AG04450 (cell line): ENCODE measurements at regions not wholly inside any gene's neighbourhood (a gene's known extent, or its start where the extent isn't known, plus 50 kb on each side); places are given as distances from the start of the nearest gene placed in this dataset.

Source experiments
- CTCF ChIA-PET: fragments of 300-600, 350-600 bp; formaldehyde crosslinking; extraction: SDS; loops from one replicate; lab custom pipeline; 2022; ENCODE audit warnings: antibody characterized with exemption, inconsistent platforms; lab: Charles Lee
- POLR2A ChIA-PET: fragments of 350-600 bp; formaldehyde crosslinking; extraction: SDS; loops from one replicate; lab custom pipeline; 2021; ENCODE audit warnings: antibody characterized with exemption, inconsistent platforms; lab: Yijun Ruan, JAX
- DNase-seq: peaks from one replicate; pipeline ENCODE4 v3.0.0-alpha.2; 2011; ENCODE audit warnings: low read depth, low spot score
- H3K27ac ChIP-seq: one replicate; pipeline ENCODE4 v1.5.1; 2012; ENCODE audit warnings: low read depth, low read length, control low read depth
- H3K27me3 ChIP-seq: one replicate; pipeline ENCODE4 v1.6.0; 2012; ENCODE audit warnings: low read length; ENCODE audit not compliant: control insufficient read depth, insufficient read depth
- H3K4me3 ChIP-seq: 2 replicates; pipeline ENCODE4 v1.5.1; 2011; ENCODE audit warnings: mild to moderate bottlenecking, low read depth, low read length, control low read depth
- H3K9me3 ChIP-seq: 2 replicates; pipeline ENCODE4 v1.5.1; 2012; ENCODE audit warnings: low read length; ENCODE audit not compliant: control insufficient read depth, insufficient read depth
- CTCF ChIP-seq: IDR thresholded peaks from 2 replicates; pipeline ENCODE4 v1.5.1; 2011; ENCODE audit warnings: low read depth, low read length, control low read depth, inconsistent platforms

- no peak for TF ChIP-seq CTCF
- no peak overlapping the region for H3K4me3 ChIP-seq
- POLR2A ChIA-PET, result no interaction called here
These were observed 537.6 kb downstream of the C12orf50 start for GRCh38 chr12:87491598-87491997.

GRCh38 chr12:87491089-87491488, 538.1 kb downstream of the C12orf50 start:
- ChIA-PET CTCF (no interaction called here), POLR2A (no interaction called here)
- Histone ChIP-seq H3K27ac (no peak overlapping the region), H3K4me3 (no peak overlapping the region), H3K27me3 (no peaks in the 10 kb centered on the region), H3K9me3 (no peaks in the 10 kb centered on the region)
- DNase-seq, result no peak
- no peak for TF ChIP-seq CTCF

More at GRCh38 chr12:87491598-87491997, 537.6 kb downstream of the C12orf50 start:
- no peak for DNase-seq
- CTCF ChIA-PET, result no interaction called here
- Histone ChIP-seq H3K27ac (no peak overlapping the region), H3K27me3 (no peaks in the 10 kb centered on the region), H3K9me3 (no peaks in the 10 kb centered on the region)

GRCh38 chr12:87469295-87469694, 559.9 kb downstream of the C12orf50 start:
- Histone ChIP-seq H3K27me3 (no peaks in the 10 kb centered on the region), H3K27ac (no peak overlapping the region), H3K4me3 (no peak overlapping the region), H3K9me3 (no peaks in the 10 kb centered on the region)
- no peak for DNase-seq
- TF ChIP-seq CTCF, result no peak
- POLR2A ChIA-PET, result no interaction called here
- CTCF ChIA-PET, result no interaction called here

GRCh38 chr12:87467936-87468335, 561.3 kb downstream of the C12orf50 start:
- ChIA-PET POLR2A (no interaction called here), CTCF (interaction anchor here (1.1 kb wide), 1 partner anchor 13 kb away, joined by 3 read pairs; no protein-coding TSS in a partner anchor)
- TF ChIP-seq CTCF, result no peak

GRCh38 chr12:87464565-87464964, 564.6 kb downstream of the C12orf50 start:
- H3K27me3 ChIP-seq, result no peaks in the 10 kb centered on the region
- DNase-seq, result no peak
- TF ChIP-seq CTCF, result no peak
- CTCF ChIA-PET, result no interaction called here
- H3K9me3 ChIP-seq, result no peaks in the 10 kb centered on the region
- POLR2A ChIA-PET, result no interaction called here
- no peak overlapping the region for H3K4me3 ChIP-seq
- no peak overlapping the region for H3K27ac ChIP-seq

More at GRCh38 chr12:87467936-87468335, 561.3 kb downstream of the C12orf50 start:
- no peaks in the 10 kb centered on the region for H3K9me3 ChIP-seq
- no peak overlapping the region for H3K4me3 ChIP-seq
- no peak overlapping the region for H3K27ac ChIP-seq
- DNase-seq, result no peak
- H3K27me3 ChIP-seq, result no peaks in the 10 kb centered on the region
